NCI-H2196 treated with DMSO at 0.1 percent for 48 hours (cell line): ENCODE measurements at regions not wholly inside any gene's neighbourhood (a gene's known extent, or its start where the extent isn't known, plus 50 kb on each side); places are given as distances from the start of the nearest gene placed in this dataset.
"Not testable (repeated sequence)": the region's sequence is repeated elsewhere in the genome, so short reads cannot be mapped to it uniquely, and the experiment has no call there.

Experiments
- DNase-seq: peaks from one replicate; lab custom pipeline; 2025; ENCODE audit not compliant: unreplicated experiment; lab: John Stamatoyannopoulos, UW

- no peak for DNase-seq
Measured at GRCh38 chr22:26914519-26915185, 257.3 kb downstream of the MIAT start.

GRCh38 chr22:26916236-26916635 lies 258.8 kb downstream of the MIAT start:
- no peak for DNase-seq

DNA sequence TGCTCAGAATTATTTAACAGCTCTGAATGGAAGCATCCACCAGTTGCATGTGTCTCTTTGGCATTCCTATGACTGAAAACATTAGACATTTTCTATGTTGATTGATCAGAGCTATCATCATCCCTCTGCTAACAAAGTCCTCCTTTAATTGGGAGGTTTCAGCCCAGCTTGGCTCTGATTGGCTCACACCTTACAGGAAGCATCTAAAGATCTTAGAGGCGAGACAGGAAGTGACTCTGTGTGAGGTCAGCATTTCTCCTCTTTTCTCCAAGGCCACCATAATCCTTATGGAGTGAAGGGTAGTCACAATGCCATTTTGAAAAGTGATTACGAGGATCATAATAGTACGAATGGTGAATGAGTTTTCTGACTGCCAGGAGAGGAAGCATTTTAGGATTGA lies 260.8 kb downstream of the MIAT start:
- DNase-seq, result no peak

GRCh38 chr22:26921726-26922125 lies 264.3 kb downstream of the MIAT start:
- no peak for DNase-seq

GRCh38 chr22:26922806-26923205 lies 265.4 kb downstream of the MIAT start:
- no peak for DNase-seq

DNA sequence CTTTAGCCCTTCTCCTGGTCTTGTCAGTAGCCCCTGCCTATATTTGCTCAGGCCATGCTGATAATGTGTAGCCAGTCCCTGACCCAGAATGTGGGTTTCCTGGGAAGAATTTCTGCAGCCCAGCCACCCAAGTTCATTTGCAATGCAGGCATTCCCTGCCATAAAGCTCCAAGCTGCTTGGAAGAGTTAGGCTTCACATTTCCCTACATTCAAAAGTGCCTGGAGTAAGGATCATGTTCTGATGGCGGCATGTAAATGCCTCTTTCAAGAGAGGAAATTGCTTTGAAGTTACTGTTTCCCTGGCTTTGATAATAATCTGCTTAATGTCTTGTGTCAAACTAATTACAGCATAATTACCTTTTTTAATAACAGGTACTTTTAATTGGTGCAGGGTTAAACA lies 266.1 kb downstream of the MIAT start:
- DNase-seq, result no peak

DNA sequence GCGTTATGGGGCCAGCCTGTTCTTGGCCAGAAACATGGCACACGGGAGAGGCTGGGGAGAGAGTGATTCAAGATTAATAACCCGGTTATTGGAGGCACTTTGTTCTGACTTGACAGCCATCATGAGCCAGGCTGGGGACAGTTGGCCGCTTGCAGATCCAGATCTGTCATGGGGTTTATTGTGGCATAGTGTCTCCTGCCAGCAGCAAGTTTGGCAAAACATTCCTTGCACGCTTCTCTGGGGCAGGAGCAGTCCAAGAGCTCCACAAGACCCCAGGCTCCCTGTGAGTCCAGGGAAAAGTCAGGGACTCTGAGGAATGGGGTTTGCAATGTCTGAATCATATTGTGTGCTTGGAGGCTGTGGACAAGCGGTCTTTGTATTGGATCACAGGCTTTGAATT lies 270.4 kb downstream of the MIAT start:
- no peak for DNase-seq

GRCh38 chr22:26931471-26931870 lies 274.1 kb downstream of the MIAT start:
- DNase-seq, result no peak

GRCh38 chr22:26933105-26933590 lies 275.8 kb downstream of the MIAT start:
- DNase-seq, result no peak

DNA sequence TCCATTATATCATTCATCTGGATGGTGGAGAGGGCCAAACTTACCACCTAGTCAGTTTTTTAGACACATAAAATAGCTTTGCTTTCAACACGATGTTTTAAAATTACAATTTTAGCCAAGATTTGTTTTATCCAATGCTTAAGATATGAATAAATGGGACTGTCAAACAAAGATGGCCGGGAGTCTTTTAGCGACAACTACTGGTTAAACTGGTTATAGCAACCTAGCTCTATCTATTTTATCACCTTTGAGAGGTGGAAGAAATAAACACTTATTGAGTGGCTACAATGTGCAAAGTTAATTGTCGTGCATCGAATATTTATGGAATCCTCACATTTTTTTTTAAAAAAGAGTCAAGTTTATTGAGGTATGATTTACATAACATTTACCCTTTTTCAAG lies 279.8 kb downstream of the MIAT start:
- DNase-seq, result no peak

DNA sequence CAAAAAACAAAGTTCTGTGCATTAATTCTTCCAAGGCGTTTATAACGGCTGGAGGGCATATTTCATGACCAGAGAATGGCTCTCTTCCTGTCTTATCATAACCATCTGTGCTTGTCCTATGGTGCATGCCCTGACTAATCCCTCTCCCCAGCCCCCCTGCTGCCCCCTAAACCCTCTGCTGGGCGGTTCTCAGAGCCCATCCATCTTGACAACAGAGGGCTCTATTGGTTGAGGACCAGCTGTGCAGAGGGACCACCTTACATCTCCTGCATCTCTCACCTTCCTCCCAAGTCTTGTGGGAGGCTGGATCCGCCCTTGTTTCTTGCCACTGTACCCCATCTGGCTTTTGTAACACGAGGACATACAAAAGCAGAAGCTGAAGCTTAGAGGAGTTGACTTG lies 282.1 kb downstream of the MIAT start:
- DNase-seq, result no peak

DNA sequence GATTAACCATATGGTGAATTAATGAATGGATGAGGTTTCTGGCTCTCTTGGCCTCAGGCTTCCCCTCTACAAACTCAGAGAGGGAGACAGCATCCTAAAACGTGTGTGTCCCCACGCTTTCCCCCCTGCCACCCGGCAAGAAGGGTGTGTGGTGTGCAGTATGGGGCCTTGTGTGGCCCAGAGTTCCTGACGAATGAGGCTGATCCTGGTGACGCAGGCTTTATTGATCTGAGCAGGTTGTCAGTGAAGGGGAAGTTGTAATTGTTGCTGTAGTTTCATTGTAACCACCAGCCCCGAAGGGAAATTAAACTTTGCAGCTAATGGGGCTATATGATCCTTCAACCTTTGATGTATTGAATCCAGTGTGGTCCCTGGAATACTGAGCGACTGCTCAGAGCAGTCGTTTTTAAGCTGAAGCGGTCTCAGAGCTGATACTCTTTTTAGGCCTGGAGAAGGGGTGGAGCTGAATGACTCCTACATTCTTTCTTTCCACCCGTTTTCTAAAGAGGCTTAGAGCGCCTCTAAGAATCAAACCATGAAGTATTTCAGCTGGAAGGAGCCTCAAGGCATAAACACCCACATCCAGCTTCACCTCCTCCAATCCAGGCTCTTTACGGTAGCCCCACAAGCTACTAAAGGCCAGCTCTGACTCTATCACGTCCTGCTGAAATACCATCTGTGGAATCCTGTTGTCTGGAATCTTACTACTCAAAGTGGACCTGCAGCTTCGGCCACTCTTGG lies 284.7 kb downstream of the MIAT start:
- no peak for DNase-seq

DNA sequence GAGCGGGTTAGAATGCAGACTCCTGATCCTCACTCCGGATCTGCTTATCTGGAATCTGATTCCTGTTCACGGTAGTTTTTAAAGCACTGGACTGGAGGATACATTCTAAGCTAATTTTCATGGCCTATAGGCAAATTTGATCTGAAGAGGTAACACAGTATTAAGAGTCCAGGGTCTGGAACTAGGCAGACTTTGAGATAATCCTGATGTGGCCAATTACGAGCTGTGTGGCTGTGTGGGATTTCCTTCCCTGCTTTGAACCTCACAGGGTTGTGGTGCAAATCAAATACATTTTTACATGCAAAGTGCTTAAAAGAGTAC lies 285.2 kb downstream of the MIAT start:
- no peak for DNase-seq

DNA sequence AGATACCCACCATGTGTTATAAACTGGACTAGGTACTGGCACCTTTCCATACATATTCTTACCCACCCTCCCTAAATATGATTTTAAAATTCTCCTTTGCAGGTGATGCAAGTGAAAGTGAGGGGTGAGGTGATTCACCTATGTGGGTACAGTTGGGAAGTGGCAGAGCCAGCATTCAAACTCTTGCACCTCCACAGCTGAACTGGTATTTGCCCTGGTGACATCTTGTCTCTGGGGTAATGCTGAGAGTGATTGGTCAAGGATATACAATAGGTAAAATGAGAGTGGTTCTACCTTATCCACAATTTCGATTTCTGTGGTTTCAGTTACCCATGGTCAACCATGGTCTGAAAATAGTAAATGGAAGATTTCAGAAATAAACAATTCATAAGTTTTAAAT lies 288.2 kb downstream of the MIAT start:
- no peak for DNase-seq

DNA sequence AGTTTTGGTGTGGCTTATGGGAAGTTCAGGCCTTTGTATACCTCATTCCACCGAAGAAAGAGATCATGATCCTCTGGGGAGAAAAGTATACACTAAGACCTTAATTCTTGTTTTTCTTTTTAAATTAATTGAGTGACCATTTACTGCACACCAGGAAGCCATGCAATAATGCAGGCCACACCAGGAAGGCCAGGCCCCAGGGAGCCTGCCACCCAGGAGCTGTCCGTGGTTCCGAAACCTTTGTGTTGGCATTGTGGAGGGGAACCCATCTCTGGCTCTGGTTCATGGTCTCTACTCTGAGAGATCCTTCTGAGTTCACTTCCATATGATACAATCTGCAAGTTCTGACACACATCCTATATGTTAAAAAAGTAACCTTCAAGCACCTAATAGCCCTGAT lies 291.8 kb downstream of the MIAT start:
- no peak for DNase-seq

GRCh38 chr22:26951139-26951538 lies 293.8 kb downstream of the MIAT start:
- not testable (repeated sequence) for DNase-seq

DNA sequence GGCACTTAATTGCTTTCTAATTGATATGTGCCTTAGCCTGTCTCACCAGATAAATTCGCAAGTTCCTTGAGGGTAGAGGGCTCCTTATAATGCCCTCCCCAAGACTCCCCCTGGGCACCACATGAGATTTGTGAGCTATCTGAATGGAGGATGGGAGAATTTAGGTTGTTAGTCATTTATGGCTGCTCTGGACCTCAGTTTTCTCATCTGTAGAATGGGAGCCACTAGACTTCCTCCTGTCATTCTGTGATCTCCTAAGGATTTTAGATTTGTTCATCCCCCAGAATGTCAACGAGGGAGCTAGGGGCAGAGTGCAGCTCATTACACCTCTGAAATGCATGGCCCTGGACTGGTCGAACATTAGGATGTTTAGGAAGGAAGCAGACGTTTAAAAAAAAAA lies 294.6 kb downstream of the MIAT start:
- no peak for DNase-seq

GRCh38 chr22:26952451-26953011 lies 295.1 kb downstream of the MIAT start:
- DNase-seq, result no peak

DNA sequence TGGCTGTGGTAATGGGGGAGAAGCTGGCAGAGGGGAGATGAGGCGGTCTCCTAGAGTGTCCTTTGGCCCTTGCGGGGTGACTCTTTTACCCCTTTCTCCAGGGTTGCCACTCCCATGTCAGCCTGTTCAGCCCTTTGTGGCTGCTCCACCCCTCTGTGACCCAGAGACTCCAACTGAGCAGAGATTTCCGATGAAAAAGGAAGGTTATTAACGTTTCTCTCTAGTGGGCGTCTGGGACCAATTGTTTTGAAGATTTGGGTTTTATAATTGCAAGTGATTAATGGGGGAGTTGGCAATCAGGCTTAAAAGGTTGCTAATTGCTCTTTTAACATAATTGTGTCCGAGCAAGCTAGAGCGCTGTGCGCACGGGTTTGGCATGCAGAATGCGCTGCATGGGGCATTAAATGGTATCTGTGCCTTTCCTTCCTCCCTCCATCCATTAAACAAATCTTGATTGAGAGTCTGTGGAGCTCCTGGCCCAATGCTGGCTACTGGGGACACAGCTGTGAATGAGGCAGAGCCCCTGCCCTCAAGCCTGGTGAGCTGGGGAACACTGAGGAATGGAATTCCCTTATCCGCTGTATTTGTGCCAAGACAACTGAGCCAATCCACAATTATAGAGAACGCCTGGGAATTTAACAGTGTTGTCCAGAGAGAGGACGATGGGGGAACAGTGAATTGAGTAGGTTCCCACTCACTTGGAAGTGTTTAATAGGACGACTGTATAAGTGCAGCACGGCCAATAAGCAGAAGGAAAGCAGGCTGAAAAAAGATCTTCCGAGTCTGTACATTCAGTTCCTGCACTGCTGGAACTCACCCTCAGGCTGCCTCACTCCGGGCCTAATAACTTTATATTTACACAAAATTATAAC lies 295.9 kb downstream of the MIAT start:
- DNase-seq, result no peak

GRCh38 chr22:26956371-26956770 lies 299.0 kb downstream of the MIAT start:
- no peak for DNase-seq

DNA sequence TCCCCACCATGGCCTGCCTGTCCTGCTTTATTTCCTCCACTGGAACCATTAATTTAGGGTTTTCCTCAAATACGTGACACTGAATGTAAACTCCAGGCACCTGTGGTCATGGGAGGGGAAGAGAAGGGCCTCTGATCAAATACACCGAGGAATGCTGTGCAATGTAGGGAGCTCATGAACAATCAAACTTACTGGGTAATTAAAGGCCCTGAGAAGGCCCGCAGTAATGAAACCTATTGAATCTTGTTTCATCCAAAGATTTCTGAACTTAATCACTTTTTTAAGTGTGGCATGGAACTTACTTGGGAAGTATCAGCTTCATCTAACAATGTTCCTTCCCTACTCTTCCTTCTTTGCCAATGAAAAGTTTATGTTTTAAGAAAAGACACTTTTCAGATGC lies 299.8 kb downstream of the MIAT start:
- DNase-seq, result no peak

DNA sequence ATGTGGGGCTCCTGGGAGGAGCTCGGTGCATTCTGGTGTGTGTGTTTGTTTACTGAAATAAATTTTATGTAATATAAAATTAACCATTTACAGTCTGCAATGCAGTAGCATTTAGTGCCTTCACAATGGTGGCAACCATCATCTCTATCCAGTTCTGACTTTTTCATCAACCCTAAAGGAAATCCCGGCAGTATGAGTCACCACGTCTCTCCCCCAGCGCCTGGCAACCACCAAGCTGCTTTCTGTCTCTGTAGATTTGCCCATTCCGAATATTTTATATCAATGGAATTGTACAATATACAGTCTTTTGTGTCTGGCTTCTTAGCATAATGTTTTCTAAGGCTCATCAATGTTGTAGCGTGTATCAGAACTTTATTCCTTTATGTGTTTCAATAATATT lies 300.5 kb downstream of the MIAT start:
- DNase-seq, result no peak
